OCI-M2 (cell line): ENCODE measurements at regions not wholly inside any gene's neighbourhood (a gene's known extent, or its start where the extent isn't known, plus 50 kb on each side); places are given as distances from the start of the nearest gene placed in this dataset.
"Not testable (repeated sequence)": the region's sequence is repeated elsewhere in the genome, so short reads cannot be mapped to it uniquely, and the experiment has no call there.

ENCODE experiments used
- DNase-seq: peaks from one replicate; lab custom pipeline; 2025; ENCODE audit not compliant: unreplicated experiment; lab: John Stamatoyannopoulos, UW

GRCh38 chr6:23696992-23697391, 429.0 kb upstream of the NRSN1 start:
- DNase-seq: no peak

GRCh38 chr6:23704479-23705052, 421.4 kb upstream of the NRSN1 start:
- no peak for DNase-seq

- DNase-seq: no peak
Observed at GRCh38 chr6:23705697-23706096, 420.3 kb upstream of the NRSN1 start.

GRCh38 chr6:23712756-23713155, 413.3 kb upstream of the NRSN1 start:
- DNase-seq: no peak

- no peak for DNase-seq
Observed at GRCh38 chr6:23713211-23713610, 412.8 kb upstream of the NRSN1 start.

- peak; percentile 79 for DNase-seq
Observed at GRCh38 chr6:23728707-23729106, 397.3 kb upstream of the NRSN1 start.

GRCh38 chr6:23731609-23732008, 394.4 kb upstream of the NRSN1 start:
- no peak for DNase-seq

GRCh38 chr6:23732521-23732920, 393.5 kb upstream of the NRSN1 start:
- no peak for DNase-seq

GRCh38 chr6:23735151-23735550, 390.9 kb upstream of the NRSN1 start:
- DNase-seq: no peak

GRCh38 chr6:23736577-23736976, 389.4 kb upstream of the NRSN1 start:
- no peak for DNase-seq

- DNase-seq: no peak
Observed at GRCh38 chr6:23747239-23747638, 378.8 kb upstream of the NRSN1 start.

GRCh38 chr6:23752414-23752813, 373.6 kb upstream of the NRSN1 start:
- no peak for DNase-seq

GRCh38 chr6:23754197-23754596, 371.8 kb upstream of the NRSN1 start:
- DNase-seq: no peak

- no peak for DNase-seq
Observed at GRCh38 chr6:23775127-23775526, 350.9 kb upstream of the NRSN1 start.

- DNase-seq: no peak
Observed at GRCh38 chr6:23783901-23784300, 342.1 kb upstream of the NRSN1 start.

GRCh38 chr6:23784301-23784919, 341.6 kb upstream of the NRSN1 start:
- DNase-seq: no peak

- no peak for DNase-seq
Observed at GRCh38 chr6:23790756-23791155, 335.3 kb upstream of the NRSN1 start.

- no peak for DNase-seq
Observed at GRCh38 chr6:23797041-23797440, 329.0 kb upstream of the NRSN1 start.

GRCh38 chr6:23804289-23804688, 321.7 kb upstream of the NRSN1 start:
- not testable (repeated sequence) for DNase-seq

GRCh38 chr6:23821141-23821540, 304.9 kb upstream of the NRSN1 start:
- DNase-seq: not testable (repeated sequence)

GRCh38 chr6:23823421-23823820, 302.6 kb upstream of the NRSN1 start:
- DNase-seq: no peak

GRCh38 chr6:23826572-23826971, 299.4 kb upstream of the NRSN1 start:
- DNase-seq: no peak

GRCh38 chr6:23828861-23829260, 297.2 kb upstream of the NRSN1 start:
- DNase-seq: no peak
